T-helper 9 cell (primary cell): ENCODE measurements at regions not wholly inside any gene's neighbourhood (a gene's known extent, or its start where the extent isn't known, plus 50 kb on each side); places are given as distances from the start of the nearest gene placed in this dataset.
"Not testable (repeated sequence)": the region's sequence is repeated elsewhere in the genome, so short reads cannot be mapped to it uniquely, and the experiment has no call there.

ENCODE experiments used
- DNase-seq: peaks from one replicate; pipeline ENCODE4 v3.0.0-alpha.2; 2020

- DNase-seq: no peak
Measured at GRCh38 chr16:65318590-65319257, 196.9 kb upstream of the CDH11 start.

DNA sequence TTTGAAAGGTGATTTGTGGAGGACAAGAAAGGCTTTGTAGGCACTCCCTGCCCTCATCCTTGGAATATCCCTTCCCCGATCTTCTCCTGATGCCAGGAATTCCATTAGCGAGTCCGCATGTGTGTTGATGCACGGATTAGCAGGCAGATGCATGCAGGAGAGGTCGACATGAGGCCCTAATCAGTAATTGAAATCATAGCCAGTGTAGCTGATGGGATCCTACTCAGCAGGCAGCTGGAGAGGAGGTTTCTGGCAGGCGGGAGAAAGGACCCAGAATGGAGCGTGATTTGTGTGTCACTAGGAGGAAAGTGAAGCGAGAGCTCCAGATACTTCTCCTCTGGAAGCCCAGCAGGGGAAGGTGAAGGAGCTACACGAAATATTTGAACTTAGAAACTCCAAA lies 196.3 kb upstream of the CDH11 start:
- no peak for DNase-seq

DNA sequence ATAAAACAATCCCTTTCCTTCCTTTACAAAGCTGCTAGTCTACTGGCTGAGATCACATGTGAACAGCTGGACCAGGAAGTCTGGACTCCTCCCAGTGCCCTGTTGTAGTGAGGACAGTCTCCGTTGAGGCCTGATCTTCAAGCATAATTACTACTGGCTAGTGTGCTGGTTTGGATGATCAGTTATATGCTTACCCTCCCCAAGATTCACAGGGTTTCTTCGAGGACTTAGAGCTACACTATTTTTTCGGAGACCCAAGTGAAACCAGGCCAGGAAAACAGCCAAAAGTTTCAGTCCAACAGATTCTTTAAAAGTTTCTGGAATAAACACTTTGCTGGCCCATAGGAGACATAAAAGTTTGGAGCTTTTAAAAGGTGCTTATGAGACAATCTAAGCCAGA lies 194.9 kb upstream of the CDH11 start:
- DNase-seq: no peak

- no peak for DNase-seq
Measured at GRCh38 chr16:65315081-65315780, 193.4 kb upstream of the CDH11 start.

DNA sequence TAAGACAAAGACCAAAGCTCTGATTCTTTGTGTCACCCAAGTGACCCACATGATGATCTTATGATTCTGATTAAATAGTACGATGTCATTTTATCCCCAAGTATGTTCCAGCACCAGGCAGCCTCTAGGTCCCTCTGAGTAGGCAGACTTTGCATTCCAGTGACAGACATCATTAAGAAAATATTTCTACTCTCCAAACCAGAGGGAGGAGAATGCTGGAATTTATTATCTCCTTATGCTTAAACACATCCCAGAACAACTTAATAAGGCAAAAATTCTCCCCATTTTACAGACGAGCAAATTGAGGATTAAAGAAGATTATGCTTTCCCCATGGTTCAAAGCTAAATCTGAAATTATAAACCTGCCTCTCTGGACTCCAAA lies 192.8 kb upstream of the CDH11 start:
- DNase-seq: no peak

GRCh38 chr16:65313936-65314626 lies 192.2 kb upstream of the CDH11 start:
- DNase-seq: no peak

GRCh38 chr16:65312795-65313194 lies 190.9 kb upstream of the CDH11 start:
- DNase-seq: no peak

DNA sequence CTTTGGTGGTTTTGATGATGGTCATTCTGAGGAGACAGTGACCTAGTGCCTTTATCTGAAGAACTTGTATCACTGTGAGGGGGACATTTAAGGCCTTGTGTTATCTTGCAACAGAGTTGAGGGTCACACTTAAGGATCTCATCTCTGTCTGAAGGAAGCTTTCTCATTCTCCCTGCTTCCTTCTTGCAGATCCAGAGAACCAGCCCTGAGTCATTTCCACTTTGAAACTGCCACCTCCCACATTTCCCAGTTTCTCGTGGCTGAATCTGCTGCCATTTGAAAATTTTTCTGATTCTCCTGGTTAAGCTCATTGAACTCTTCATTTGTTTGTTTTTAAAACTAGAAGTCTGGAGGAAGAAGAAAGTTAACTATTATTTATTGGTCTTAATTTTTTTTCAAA lies 190.2 kb upstream of the CDH11 start:
- no peak for DNase-seq

GRCh38 chr16:65310491-65310890 lies 188.6 kb upstream of the CDH11 start:
- DNase-seq: not testable (repeated sequence)

DNA sequence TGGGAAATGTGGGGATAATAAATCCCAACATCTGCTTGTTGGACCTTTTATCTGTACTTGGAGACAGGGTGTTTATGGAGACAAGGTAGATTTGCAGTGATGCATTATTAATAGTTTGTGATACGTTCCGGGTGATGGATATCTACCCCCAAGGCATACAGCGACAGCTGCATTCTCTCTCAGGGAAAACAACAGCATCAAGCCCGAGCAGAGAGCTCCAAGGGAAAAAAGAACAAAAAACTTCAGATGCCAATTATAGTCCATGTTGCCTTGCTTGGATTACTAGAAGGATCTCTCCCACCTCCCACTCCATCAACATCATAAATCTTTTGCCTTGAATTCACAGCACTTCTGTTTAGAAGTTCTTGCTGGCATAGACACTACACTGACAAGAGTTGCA lies 187.5 kb upstream of the CDH11 start:
- DNase-seq: no peak

DNA sequence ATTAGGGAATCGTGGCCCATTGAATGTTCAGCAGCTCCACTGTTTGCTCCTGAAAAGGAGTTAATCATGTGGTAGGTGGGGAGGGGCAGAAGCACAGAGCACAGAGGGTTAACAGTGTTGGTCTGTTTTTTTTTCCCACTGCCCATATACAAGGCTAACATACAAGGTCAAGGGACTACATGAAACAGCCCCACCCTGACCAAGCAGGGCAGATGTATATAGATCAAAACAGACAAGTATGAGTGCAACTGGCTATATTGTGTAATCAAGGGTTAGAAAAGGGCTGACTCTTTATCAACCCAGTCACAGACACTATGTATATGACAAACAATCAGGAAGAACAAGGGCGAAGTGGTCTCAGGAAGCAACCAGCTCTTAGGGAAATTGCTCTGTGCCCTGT lies 186.6 kb upstream of the CDH11 start:
- DNase-seq: no peak

DNA sequence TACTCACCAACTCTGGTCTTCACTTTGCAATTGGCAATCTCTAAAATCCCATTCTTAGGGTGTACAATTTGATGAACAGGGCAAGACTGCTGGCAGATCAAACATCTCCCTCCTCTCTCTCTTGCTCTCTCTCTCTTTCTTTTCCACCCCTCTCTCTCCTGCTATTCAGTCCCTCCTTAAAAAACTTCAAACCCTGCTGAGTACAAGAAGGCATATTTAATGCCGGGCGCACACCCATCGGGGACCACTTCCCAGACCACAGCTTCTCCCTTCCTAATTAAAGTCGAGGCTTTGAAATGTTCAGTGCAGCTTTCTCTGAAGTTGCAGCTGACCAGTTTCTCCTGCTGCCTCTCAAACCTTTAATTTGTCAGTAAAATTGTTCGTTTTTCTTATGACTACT lies 185.4 kb upstream of the CDH11 start:
- no peak for DNase-seq

GRCh38 chr16:65306722-65307121 lies 184.9 kb upstream of the CDH11 start:
- no peak for DNase-seq

GRCh38 chr16:65306300-65306699 lies 184.4 kb upstream of the CDH11 start:
- DNase-seq: no peak

DNA sequence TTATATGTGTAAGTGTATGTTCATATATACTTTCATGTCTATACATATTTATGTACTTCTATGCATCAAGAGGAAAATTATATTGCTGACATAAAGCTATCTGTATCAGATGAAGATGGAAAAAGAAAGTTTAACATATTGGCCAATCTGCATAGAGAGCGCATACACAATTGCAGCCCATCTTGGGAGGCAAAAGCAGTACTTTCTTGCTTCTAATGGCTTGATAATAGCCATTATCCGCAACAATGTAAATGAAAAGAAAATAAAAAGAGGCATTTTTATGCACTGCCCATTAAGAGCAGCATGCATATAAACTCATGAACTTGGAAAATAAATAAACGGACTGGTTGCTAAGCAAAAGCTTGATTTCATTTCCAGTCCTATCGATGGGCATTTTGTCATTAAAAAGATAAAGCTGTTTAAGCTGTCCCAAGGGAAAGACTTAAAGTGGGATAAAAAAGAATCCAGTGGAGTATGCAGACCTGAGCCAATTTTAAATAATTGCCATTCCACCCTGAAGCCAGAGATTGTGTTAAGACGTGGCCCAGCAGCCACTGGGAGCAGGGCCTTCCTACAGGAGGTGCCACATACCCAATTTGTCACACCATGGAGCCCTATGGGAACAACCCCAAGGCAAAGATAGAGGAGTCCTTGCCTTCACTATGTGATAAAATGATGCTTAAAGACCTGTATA lies 183.6 kb upstream of the CDH11 start:
- no peak for DNase-seq

- no peak for DNase-seq
Measured at GRCh38 chr16:65301029-65301428, 179.2 kb upstream of the CDH11 start.

DNA sequence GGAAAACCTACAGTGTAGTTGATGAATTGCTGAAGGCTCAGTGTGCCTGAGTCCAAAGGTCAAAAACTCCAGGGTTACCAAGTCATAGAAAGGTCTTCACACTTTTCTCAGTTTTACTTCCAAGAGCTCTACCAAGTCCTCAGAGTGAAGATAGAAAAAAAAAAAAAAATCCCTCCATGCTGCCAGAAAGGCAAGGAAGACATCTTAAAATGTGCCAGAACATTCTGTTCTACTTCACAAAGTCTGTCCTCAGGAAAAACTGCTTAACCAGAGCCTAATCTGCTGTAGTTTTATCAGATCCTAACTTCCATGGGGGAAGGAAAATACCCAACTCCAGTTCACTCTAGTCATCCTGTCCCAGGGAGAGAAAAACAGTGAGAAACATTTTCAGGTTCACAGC lies 175.6 kb upstream of the CDH11 start:
- no peak for DNase-seq

DNA sequence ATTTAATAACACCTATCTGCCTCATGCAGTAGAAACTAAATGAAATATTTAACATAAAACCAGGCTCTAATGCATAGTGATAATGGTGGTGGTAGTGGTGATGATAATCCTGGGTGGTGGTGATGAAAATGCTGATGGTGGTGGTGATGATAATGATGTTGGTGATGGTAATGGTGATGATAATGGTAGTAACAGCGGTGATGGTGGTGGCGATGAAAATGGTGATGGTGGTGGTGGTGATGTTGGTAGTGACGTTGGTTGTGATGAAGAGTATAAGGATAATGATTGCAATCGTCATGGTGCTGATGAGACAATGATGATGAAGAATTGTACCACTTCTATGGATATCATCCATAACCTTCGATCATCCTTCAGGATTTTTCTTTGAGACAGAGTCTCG lies 173.7 kb upstream of the CDH11 start:
- DNase-seq: no peak

DNA sequence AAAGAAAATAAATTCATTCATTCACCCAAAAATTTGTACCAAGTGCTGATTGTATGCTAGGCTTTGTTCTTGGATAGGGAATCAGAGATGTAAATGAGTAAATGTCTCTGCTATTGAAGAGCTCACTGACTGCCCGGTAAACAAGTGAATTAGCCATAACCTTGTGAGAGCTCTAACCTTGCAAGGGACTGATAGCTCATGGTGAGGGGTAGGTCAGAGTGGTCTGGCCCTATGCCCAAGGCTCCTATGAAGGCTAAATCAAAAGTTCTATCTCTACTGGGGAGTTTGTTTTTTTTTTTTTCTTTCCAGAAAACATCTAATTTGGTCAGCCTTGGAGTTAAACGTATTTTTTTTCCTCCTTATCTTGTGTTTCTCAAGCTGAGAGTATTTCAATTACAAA lies 172.8 kb upstream of the CDH11 start:
- DNase-seq: no peak

- DNase-seq: no peak
Measured at GRCh38 chr16:65294165-65294564, 172.3 kb upstream of the CDH11 start.

- DNase-seq: no peak
Measured at GRCh38 chr16:65289022-65289421, 167.2 kb upstream of the CDH11 start.

GRCh38 chr16:65287307-65287706 lies 165.4 kb upstream of the CDH11 start:
- no peak for DNase-seq
